ENCODE measurements at regions not wholly inside any gene's neighbourhood (a gene's known extent, or its start where the extent isn't known, plus 50 kb on each side); places are given as distances from the start of the nearest gene placed in this dataset.

DNA sequence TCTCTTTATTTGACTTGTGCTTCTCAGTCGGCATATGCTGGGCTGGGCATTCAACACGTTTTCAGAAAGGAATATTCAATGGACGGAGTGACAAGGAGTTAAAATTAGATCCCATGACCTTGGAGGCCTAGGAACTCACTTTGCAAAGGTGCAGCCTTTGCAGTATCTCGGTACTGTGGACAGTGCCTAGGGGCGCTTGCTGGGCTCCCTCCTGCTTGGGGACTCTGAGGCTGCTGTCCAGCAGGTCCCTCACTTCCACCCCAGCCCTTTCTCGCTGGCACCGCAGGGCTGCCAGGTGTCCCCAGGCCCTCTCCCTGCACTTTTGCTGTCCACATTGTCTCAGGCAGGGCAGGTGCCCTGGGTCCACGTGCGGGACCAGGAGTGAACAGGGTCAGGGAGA, 255.5 kb upstream of the B3GAT1 start:
- TF ChIP-seq CTCF (IDR thresholded peaks at IDR 0.05) (no peak), EP300 (IDR thresholded peaks at IDR 0.05) (no peak), POLR2A (IDR thresholded peaks at IDR 0.05) (no peak)
